ENCODE measurements at regions not wholly inside any gene's neighbourhood (a gene's known extent, or its start where the extent isn't known, plus 50 kb on each side); places are given as distances from the start of the nearest gene placed in this dataset.

DNA sequence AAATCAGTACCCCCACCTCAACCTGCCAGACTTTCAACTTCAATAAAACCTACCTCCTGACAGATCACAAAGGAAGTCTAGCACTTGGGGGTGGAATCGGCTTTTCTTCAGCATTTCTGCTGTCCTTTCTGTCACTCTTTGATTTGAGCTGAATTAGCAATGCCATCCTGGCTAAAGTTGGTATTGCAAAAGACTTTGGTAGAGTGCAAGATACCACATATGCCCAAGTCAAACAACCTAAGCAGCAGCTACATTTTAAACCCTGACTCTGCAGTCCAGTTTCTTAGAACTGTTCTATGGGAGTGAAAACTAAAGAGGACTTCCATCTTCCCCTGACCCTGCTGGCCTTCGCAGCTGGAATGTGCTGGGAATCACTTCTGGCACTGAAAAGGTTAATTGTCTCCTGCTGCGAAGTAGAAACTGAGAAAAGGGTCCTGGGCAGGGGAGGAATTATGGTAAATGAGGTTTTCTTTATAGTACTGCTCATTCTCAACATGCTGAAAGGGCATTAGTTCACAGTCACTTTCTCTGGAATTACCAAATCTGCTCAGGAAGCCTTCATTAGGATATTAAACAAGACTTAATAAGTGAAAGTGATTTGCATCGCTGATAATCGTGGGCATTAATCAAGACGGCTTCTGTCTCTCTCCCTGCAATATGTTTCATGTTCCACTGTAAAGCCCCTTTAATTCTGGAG lies 126.2 kb upstream of the SMYD2 start:
- no peaks in the 10 kb centered on the region for H3K36me3 ChIP-seq (ENCODE audit: control insufficient read depth, insufficient read depth, low read length)
- no peak for ATAC-seq
- in situ Hi-C loops (cut with HindIII; ENCODE audit: low pct_unique_long_range_greater_than_20kb, low sequenced_read_pairs) (no loop called here), intact Hi-C loops (cut with micrococcal nuclease; ENCODE audit: unreplicated experiment) (no loop called here)
- ChIA-PET CTCF (no interaction called here), POLR2A (no interaction called here)
- H3K27me3 ChIP-seq (ENCODE audit: control insufficient read depth, insufficient read depth, low read length), result peaks cover 28% of the 10 kb centered on the region
- no peak overlapping the region for H3K4me3 ChIP-seq (ENCODE audit: low read depth in 2 of 2, low read length in 2 of 2)
- no TSS peak for BruUV-seq (replicated peaks)
- H3K27ac ChIP-seq (ENCODE audit: low read length), result no peak overlapping the region
- H3K4me1 ChIP-seq (ENCODE audit: control insufficient read depth, insufficient read depth, low read length), result no peaks in the 10 kb centered on the region
- no peak for TF ChIP-seq POLR2AphosphoS5 (IDR thresholded peaks at IDR 0.05; ENCODE audit: low read depth, low read length)
- TF ChIP-seq, protein P1, sequence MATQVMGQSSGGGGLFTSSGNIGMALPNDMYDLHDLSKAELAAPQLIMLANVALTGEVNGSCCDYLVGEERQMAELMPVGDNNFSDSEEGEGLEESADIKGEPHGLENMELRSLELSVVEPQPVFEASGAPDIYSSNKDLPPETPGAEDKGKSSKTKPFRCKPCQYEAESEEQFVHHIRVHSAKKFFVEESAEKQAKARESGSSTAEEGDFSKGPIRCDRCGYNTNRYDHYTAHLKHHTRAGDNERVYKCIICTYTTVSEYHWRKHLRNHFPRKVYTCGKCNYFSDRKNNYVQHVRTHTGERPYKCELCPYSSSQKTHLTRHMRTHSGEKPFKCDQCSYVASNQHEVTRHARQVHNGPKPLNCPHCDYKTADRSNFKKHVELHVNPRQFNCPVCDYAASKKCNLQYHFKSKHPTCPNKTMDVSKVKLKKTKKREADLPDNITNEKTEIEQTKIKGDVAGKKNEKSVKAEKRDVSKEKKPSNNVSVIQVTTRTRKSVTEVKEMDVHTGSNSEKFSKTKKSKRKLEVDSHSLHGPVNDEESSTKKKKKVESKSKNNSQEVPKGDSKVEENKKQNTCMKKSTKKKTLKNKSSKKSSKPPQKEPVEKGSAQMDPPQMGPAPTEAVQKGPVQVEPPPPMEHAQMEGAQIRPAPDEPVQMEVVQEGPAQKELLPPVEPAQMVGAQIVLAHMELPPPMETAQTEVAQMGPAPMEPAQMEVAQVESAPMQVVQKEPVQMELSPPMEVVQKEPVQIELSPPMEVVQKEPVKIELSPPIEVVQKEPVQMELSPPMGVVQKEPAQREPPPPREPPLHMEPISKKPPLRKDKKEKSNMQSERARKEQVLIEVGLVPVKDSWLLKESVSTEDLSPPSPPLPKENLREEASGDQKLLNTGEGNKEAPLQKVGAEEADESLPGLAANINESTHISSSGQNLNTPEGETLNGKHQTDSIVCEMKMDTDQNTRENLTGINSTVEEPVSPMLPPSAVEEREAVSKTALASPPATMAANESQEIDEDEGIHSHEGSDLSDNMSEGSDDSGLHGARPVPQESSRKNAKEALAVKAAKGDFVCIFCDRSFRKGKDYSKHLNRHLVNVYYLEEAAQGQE (IDR thresholded peaks at IDR 0.05; ENCODE audit: insufficient read depth in 1 of 2, low read depth in 2 of 2, low read length in 1 of 2), result no peak
- no peak for TF ChIP-seq TCF7L2 (IDR thresholded peaks at IDR 0.05; ENCODE audit: low read depth, low read length)
- TF ChIP-seq SIN3A (IDR thresholded peaks at IDR 0.05; ENCODE audit: borderline replicate concordance, insufficient read depth, low read depth, low read length), result no peak
- TF ChIP-seq, protein P2, sequence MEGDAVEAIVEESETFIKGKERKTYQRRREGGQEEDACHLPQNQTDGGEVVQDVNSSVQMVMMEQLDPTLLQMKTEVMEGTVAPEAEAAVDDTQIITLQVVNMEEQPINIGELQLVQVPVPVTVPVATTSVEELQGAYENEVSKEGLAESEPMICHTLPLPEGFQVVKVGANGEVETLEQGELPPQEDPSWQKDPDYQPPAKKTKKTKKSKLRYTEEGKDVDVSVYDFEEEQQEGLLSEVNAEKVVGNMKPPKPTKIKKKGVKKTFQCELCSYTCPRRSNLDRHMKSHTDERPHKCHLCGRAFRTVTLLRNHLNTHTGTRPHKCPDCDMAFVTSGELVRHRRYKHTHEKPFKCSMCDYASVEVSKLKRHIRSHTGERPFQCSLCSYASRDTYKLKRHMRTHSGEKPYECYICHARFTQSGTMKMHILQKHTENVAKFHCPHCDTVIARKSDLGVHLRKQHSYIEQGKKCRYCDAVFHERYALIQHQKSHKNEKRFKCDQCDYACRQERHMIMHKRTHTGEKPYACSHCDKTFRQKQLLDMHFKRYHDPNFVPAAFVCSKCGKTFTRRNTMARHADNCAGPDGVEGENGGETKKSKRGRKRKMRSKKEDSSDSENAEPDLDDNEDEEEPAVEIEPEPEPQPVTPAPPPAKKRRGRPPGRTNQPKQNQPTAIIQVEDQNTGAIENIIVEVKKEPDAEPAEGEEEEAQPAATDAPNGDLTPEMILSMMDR (IDR thresholded peaks at IDR 0.05), result no peak
- H3K9me3 ChIP-seq (ENCODE audit: control insufficient read depth, insufficient read depth, low read depth, low read length), result no peaks in the 10 kb centered on the region
- DNase-seq (ENCODE audit: low read depth, low spot score), result no peak

DNA sequence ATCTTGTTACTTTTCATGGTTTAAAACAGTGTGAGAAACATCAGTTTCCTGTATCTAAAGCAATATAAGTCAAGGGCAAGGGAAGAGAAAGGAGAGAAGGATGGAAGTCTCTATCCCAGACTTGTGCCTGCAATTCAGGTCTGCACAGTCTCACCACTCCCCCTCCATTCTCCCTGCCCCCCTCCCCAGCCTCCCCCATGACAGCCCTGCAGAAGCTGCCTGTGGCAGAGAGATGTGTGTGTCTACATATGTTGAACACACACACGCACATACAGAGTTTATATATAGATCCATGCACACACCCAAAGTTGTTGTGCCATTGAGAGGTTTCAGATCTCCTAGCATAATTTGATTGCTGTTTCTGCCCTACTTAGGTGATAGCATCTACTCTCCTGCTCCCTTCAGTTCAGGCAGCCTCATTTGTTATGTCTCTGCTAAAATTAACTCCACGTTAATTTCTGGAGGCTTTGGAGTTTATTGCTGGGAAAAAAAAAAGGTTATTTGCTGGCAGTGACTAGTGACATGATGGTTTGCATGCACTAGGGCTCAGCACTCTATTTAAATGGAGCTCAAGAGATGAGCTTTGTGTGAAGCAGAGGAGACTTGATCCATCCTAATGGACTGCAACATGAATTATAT lies 124.9 kb upstream of the SMYD2 start:
- no peak for DNase-seq (ENCODE audit: low read depth, low spot score)
- Histone ChIP-seq H3K9me3 (ENCODE audit: control insufficient read depth, insufficient read depth, low read depth, low read length) (no peaks in the 10 kb centered on the region), H3K4me3 (ENCODE audit: low read depth in 2 of 2, low read length in 2 of 2) (no peak overlapping the region), H3K36me3 (ENCODE audit: control insufficient read depth, insufficient read depth, low read length) (no peaks in the 10 kb centered on the region), H3K27ac (ENCODE audit: low read length) (no peak overlapping the region), H3K4me1 (ENCODE audit: control insufficient read depth, insufficient read depth, low read length) (no peaks in the 10 kb centered on the region), H3K27me3 (ENCODE audit: control insufficient read depth, insufficient read depth, low read length) (peaks cover 32% of the 10 kb centered on the region)
- CTCF ChIA-PET, result no interaction called here
- TF ChIP-seq, protein P1 (IDR thresholded peaks at IDR 0.05; ENCODE audit: insufficient read depth in 1 of 2, low read depth in 2 of 2, low read length in 1 of 2), result no peak
- in situ Hi-C loops (cut with HindIII; ENCODE audit: low pct_unique_long_range_greater_than_20kb, low sequenced_read_pairs) (no loop called here), intact Hi-C loops (cut with micrococcal nuclease; ENCODE audit: unreplicated experiment) (no loop called here)
- POLR2A ChIA-PET, result interaction anchor here (0.6 kb wide), 1 partner anchor 194 kb away, joined by 4 read pairs; no protein-coding TSS in a partner anchor
- no TSS peak for BruUV-seq (replicated peaks)
- ATAC-seq, result no peak
